T-helper 2 cell treated with Interferon-gamma antibody and Interleukin-4, amounts not matched to agents 100 ng/mL and 5 ng/mL, for 36 hours (primary cell): ENCODE measurements at regions not wholly inside any gene's neighbourhood (a gene's known extent, or its start where the extent isn't known, plus 50 kb on each side); places are given as distances from the start of the nearest gene placed in this dataset.
"Not testable (repeated sequence)": the region's sequence is repeated elsewhere in the genome, so short reads cannot be mapped to it uniquely, and the experiment has no call there.

Source experiments
- intact Hi-C: fragments of 100-400 bp; cut with micrococcal nuclease; formaldehyde crosslinking; loops from one replicate; pipeline ENCODE4 v1.15.1; 2023

GRCh38 chr1:182166750-182167149 lies 105.2 kb upstream of the ZNF648 start:
- intact Hi-C loops: no loop called here

GRCh38 chr1:182166321-182166720 lies 104.8 kb upstream of the ZNF648 start:
- intact Hi-C loops: no loop called here

DNA sequence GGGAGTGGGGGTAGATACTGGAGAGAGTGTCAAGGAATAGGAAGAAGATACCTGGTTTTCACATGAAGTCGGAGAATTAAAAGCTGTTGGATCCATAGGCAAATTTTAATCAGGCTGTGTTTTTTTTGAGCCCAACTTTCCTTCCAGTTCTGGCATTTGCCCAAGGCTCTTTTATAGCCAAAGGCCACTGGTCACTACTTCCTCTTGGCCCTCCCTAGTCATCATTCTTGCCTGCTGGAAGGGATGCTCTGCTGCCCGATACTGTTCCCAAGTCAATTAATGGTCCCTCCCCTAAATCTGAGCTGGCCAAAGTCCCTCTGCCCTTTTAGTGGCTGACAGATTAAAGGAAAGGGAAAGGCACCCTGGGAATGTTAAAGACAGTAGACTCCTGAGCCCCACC lies 102.8 kb upstream of the ZNF648 start:
- intact Hi-C loops: no loop called here

- intact Hi-C loops: no loop called here
Measured at GRCh38 chr1:182163821-182164223, 102.3 kb upstream of the ZNF648 start.

DNA sequence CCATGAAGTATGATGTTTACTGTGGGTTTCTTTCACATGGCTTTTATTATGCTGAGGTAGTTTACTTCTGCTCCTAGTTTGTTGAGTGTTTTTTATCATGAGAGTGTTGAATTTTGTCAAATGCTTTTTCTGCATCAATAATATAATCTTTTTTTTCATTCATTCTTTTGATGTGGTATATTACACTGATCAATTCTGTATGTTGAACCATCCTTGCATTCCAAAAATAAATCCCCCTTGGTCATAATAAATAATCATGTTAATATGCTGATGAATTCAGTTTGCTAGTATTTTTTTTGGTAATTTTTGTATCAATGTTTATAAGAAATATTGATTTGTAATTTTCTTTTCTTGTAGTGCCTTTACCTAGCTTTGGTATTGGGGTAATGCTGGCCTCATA lies 97.9 kb upstream of the ZNF648 start:
- intact Hi-C loops: no loop called here

DNA sequence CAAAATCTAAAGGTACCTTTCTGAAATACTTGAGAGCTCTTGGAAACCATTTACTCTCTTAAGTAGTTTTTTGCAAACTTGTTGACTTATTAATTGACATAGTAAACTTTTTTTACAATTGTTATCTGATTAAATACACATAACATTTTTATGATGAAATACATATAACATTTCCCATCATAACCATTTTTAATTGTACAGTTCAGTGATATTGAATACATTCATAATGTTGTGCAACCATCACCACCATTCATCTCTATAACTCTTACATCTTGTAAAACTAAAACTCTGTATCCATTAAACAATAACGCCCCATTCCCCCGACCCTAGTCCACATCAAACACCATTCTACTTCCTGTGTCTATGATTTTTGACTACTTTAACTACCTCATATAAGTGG lies 95.7 kb upstream of the ZNF648 start:
- intact Hi-C loops: no loop called here

GRCh38 chr1:182154425-182154824 lies 92.9 kb upstream of the ZNF648 start:
- intact Hi-C loops: not testable (repeated sequence)

GRCh38 chr1:182149411-182149965 lies 88.0 kb upstream of the ZNF648 start:
- intact Hi-C loops: loop anchor here (10.0 kb wide), 1 partner anchor 115 kb away; no protein-coding TSS in a partner anchor

GRCh38 chr1:182147951-182148350 lies 86.4 kb upstream of the ZNF648 start:
- intact Hi-C loops: loop anchor here (10.0 kb wide), 1 partner anchor 117 kb away; no protein-coding TSS in a partner anchor

DNA sequence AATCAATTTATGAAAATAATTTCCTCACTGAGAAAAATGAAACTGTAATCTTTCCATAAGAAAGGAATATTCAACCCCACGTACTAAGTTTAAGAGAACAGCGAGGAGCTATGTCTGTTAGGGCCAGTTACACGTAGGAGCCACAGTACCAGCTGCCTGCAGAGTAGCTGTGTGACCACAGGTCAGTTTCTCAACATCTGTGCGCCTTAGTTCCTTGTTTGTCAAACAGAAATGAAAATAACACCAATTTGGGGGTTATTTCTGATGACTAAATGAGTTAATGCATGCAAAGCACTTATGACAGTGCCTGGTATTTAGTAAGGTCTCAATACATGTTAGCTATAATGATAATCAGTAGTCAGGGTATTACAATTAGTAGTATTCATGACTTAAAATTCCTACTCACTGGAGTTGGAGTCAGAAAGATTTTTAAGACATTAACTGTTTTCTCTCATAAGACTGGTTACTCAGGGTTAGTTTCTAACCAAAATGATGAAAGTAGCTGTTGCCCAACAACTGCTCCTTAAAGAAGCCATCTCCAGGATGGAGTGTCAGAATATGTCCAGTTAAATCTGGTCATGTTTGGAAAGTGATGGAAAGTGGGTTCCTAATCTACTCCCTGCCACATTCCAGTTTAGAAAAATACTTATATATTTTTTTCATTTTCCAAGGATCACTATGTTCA lies 85.8 kb upstream of the ZNF648 start:
- intact Hi-C loops: loop anchor here (10.0 kb wide), 1 partner anchor 118 kb away; no protein-coding TSS in a partner anchor

GRCh38 chr1:182146286-182146685 lies 84.8 kb upstream of the ZNF648 start:
- intact Hi-C loops: loop anchor here (10.0 kb wide), 1 partner anchor 119 kb away; no protein-coding TSS in a partner anchor

GRCh38 chr1:182145441-182145840 lies 83.9 kb upstream of the ZNF648 start:
- intact Hi-C loops: loop anchor here (10.0 kb wide), 1 partner anchor 119 kb away; no protein-coding TSS in a partner anchor

DNA sequence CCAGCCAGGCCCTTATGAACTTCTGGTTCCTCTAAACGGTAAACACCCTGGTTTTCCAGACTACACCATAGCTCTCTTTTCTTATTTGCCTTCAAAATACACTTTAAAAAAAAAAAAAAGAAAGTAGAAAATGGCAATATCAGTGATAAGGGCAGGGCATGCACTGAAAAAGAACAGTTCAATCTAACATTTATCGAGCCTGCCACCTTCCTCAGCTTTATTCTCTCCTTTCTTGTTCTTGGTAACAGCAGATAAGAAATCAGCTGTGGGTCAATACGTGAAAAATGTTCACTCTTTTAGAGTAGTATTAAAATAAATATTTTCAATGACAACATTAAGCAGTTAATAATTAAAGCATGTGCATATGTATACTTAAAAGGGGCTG lies 83.1 kb upstream of the ZNF648 start:
- intact Hi-C loops: loop anchor here (5.0 to 10.0 kb wide), 2 partner anchors 53 to 120 kb away; no protein-coding TSS in a partner anchor

DNA sequence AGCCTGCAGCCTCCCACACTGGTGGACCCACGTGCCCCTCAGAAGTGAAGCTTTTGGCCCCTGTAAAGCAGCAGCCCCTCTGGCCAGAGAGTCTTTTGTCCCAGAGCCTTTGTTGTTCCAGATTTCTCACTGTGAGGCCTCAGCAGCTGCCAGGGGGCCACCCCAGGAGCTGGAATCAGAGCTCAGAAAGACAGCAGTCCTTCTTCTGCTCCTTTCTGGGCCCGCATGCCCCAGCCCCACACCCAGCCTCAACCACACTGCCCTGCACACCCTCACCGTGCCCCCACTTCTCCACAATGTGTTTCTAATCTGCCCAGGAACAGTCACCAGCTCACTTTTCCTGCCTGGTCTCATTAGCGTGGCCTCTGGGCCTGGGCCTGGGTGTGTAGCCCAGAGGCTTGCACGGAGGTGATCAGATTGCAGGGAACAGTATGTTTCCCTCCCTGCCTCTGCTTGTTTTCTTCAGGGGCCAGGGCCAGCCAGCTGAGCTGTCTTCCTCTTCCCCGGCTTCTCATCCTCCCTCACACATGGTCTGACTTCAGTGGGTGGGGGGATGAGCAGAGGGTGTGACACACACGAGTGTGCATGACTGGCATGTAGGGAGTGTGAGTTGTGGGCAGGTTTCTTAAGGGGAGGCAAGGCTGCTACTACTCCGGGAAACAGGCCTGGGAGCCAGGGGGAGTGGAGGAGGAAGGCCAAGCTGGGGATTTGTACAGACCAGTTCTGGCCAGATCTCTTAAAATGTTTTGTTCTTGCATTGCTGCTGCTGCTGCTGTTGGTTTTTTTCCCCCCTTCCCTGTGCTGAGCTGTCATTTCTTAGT lies 82.5 kb upstream of the ZNF648 start:
- intact Hi-C loops: loop anchor here (1.0 to 10.0 kb wide), 4 partner anchors 53 to 252 kb away; no protein-coding TSS in a partner anchor

GRCh38 chr1:182143154-182143657 lies 81.7 kb upstream of the ZNF648 start:
- intact Hi-C loops: loop anchor here (1.0 to 10.0 kb wide), 4 partner anchors 54 to 253 kb away; no protein-coding TSS in a partner anchor

GRCh38 chr1:182142621-182143020 lies 81.1 kb upstream of the ZNF648 start:
- intact Hi-C loops: loop anchor here (1.0 to 10.0 kb wide), 4 partner anchors 55 to 254 kb away; no protein-coding TSS in a partner anchor

DNA sequence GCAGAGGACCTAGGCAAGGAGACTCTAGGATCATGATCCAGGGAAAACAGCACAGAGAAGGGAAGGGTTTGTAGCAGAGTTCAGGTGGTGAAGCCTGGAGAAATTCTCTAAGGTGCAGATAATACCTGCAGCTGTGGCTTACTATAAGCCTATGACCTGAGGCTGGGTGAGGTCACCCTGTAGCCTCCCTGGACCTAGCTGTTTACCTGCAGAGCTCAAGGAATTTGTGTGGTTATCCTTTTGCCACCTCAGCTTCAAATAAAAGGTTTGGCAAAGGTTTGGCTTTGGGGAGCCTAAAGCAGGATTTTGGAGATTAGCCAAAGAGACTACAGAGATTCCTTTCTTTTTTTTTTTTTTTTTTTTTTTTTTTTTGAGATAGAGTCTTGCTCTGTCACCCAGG lies 79.5 kb upstream of the ZNF648 start:
- intact Hi-C loops: loop anchor here (5.0 to 10.0 kb wide), 2 partner anchors 56 to 124 kb away; no protein-coding TSS in a partner anchor

DNA sequence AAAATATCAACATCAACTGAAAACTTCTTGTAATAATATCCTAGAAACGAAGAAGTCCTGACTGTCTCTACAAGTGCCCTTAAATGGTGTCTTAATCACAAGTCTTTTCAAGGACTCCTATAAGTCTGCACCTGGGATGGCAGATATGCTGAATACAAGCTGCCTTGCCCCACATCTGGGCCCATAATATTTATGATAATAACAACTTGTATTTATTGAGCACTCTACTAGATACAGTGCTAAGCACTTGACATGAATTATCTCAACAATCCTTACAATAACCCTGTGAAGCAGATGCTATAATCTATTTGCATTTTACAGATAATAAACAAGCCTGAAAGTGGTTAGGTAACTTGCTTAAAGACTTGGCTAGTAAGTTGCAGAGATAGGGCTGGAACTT lies 78.0 kb upstream of the ZNF648 start:
- intact Hi-C loops: no loop called here

GRCh38 chr1:182137546-182137945 lies 76.0 kb upstream of the ZNF648 start:
- intact Hi-C loops: no loop called here

DNA sequence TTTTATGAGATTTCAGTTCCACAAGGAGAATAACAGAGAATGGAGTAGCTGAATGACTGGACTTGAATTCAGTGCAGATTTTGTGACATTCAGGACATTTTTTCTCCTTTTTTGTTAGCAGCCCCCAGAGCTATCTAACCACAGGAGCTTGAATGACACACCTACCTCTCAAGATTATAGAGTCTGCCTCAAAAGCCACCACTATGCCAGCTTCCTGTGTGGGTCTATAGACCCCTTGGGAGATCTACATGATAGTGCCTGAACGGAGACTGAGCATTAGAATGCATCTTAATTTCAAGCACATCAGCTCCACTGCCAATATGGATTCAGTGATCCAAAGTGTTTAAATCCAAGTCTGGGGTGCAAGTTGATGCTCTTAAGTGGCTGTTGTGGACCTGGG lies 74.4 kb upstream of the ZNF648 start:
- intact Hi-C loops: no loop called here

DNA sequence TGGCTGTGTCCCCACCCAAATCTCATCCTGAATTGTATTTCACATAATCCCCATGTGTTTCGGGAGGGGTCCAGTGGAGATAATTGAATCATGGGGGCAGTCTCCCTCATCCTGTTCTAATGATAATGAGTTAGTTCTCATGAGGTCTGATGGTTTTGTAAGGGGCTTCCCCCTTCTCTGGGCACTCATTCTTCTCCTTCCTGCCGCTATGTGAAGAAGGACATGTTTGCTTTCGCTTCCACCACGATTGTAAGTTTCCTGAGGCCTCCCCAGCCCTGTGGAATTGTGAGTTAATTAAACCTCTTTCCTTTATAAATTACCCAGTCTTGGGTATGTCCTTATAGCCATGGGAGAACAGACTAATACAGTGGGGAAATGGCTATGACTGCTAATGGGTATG lies 72.7 kb upstream of the ZNF648 start:
- intact Hi-C loops: no loop called here

DNA sequence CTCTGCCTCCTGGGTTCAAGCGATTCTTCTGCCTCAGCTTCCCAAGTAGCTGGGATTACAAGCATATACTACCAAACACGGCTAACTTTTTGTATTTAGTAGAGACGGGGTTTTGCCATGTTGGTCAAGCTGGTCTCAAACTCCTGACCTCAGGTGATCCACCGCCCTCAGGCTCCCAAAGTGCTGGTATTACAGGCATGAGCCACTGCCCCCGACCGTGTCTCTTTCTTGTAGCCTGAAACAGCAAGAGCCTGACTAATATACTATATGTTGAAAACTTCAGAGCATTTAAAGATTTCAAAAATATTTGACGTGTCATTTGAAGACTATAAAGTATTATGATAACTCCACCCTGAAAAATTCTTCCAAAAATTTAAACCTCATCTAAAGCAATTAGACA lies 71.7 kb upstream of the ZNF648 start:
- intact Hi-C loops: no loop called here
